ENCODE measurements at regions not wholly inside any gene's neighbourhood (a gene's known extent, or its start where the extent isn't known, plus 50 kb on each side); places are given as distances from the start of the nearest gene placed in this dataset.

- TF ChIP-seq EZH2 (IDR thresholded peaks at IDR 0.05; ENCODE audit: borderline replicate concordance, low read depth, low read length, poor library complexity, severe bottlenecking) (no peak), CTCF (conservative IDR thresholded peaks at IDR 0.05; ENCODE audit: low read depth, low read length) (no peak)
These were observed 147.5 kb upstream of the PDZRN3 start for GRCh38 chr3:73772076-73772886.
